HL-60 (cell line): ENCODE measurements at regions not wholly inside any gene's neighbourhood (a gene's known extent, or its start where the extent isn't known, plus 50 kb on each side); places are given as distances from the start of the nearest gene placed in this dataset.
A peak's percentile ranks its signal among the peaks of the same experiment; 100 is the strongest.

Experiments
- DNase-seq, 2 experiments: peaks; one replicate each; pipeline ENCODE4 v3.0.0-alpha.2; 2010 to 2020; ENCODE audit warnings: low read depth in 1 of 2, low spot score in 1 of 2
- H3K27ac ChIP-seq: fragments of 250-450 bp; sonication (Bioruptor Pico); replicated peaks from 2 replicates; pipeline ENCODE4 v1.5.1; 2020; ENCODE audit warnings: mild to moderate bottlenecking, moderate library complexity
- H3K27me3 ChIP-seq: fragments of 250-450 bp; sonication (Bioruptor Pico); 2 replicates; pipeline ENCODE4 v1.5.1; 2021; ENCODE audit warnings: mild to moderate bottlenecking, moderate library complexity; ENCODE audit not compliant: insufficient read depth, poor library complexity, severe bottlenecking
- H3K4me3 ChIP-seq: replicated peaks from 2 replicates; pipeline ENCODE4 v1.5.1; 2011; ENCODE audit warnings: mild to moderate bottlenecking, control low read depth, low read length; ENCODE audit not compliant: insufficient read depth
- GABPA ChIP-seq: IDR thresholded peaks from 2 replicates; pipeline ENCODE4 v1.6.1; 2012; ENCODE audit warnings: low read depth
- POLR2AphosphoS5 ChIP-seq: IDR thresholded peaks from 2 replicates; pipeline ENCODE4 v1.6.1; 2012; ENCODE audit warnings: low read depth
- SPI1 ChIP-seq: IDR thresholded peaks from 2 replicates; pipeline ENCODE4 v1.6.1; 2012; ENCODE audit warnings: low read depth, mild to moderate bottlenecking, borderline replicate concordance
- TF ChIP-seq, protein P1 (sequence below): IDR thresholded peaks from one replicate; pipeline ENCODE4 v1.5.1; 2011; ENCODE audit warnings: low read length, control low read depth, inconsistent platforms; ENCODE audit not compliant: insufficient read depth
- TF ChIP-seq, protein P2 (sequence below): IDR thresholded peaks from 2 replicates; pipeline ENCODE4 v1.6.1; 2012; ENCODE audit warnings: low read depth; ENCODE audit not compliant: insufficient replicate concordance

GRCh38 chr6:33860706-33861474 is 57.1 kb upstream of the MLN start:
- TF ChIP-seq, protein P1, sequence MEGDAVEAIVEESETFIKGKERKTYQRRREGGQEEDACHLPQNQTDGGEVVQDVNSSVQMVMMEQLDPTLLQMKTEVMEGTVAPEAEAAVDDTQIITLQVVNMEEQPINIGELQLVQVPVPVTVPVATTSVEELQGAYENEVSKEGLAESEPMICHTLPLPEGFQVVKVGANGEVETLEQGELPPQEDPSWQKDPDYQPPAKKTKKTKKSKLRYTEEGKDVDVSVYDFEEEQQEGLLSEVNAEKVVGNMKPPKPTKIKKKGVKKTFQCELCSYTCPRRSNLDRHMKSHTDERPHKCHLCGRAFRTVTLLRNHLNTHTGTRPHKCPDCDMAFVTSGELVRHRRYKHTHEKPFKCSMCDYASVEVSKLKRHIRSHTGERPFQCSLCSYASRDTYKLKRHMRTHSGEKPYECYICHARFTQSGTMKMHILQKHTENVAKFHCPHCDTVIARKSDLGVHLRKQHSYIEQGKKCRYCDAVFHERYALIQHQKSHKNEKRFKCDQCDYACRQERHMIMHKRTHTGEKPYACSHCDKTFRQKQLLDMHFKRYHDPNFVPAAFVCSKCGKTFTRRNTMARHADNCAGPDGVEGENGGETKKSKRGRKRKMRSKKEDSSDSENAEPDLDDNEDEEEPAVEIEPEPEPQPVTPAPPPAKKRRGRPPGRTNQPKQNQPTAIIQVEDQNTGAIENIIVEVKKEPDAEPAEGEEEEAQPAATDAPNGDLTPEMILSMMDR: no peak
- TF ChIP-seq, protein P2, sequence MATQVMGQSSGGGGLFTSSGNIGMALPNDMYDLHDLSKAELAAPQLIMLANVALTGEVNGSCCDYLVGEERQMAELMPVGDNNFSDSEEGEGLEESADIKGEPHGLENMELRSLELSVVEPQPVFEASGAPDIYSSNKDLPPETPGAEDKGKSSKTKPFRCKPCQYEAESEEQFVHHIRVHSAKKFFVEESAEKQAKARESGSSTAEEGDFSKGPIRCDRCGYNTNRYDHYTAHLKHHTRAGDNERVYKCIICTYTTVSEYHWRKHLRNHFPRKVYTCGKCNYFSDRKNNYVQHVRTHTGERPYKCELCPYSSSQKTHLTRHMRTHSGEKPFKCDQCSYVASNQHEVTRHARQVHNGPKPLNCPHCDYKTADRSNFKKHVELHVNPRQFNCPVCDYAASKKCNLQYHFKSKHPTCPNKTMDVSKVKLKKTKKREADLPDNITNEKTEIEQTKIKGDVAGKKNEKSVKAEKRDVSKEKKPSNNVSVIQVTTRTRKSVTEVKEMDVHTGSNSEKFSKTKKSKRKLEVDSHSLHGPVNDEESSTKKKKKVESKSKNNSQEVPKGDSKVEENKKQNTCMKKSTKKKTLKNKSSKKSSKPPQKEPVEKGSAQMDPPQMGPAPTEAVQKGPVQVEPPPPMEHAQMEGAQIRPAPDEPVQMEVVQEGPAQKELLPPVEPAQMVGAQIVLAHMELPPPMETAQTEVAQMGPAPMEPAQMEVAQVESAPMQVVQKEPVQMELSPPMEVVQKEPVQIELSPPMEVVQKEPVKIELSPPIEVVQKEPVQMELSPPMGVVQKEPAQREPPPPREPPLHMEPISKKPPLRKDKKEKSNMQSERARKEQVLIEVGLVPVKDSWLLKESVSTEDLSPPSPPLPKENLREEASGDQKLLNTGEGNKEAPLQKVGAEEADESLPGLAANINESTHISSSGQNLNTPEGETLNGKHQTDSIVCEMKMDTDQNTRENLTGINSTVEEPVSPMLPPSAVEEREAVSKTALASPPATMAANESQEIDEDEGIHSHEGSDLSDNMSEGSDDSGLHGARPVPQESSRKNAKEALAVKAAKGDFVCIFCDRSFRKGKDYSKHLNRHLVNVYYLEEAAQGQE: no peak
- TF ChIP-seq GABPA: no peak
- no peak for TF ChIP-seq POLR2AphosphoS5
- TF ChIP-seq SPI1: no peak
- H3K27ac ChIP-seq: no peak overlapping the region
- DNase-seq: peak in 1 of 2 experiments; percentile 57
- peaks cover 34% of the 10 kb centered on the region for H3K27me3 ChIP-seq
- no peak overlapping the region for H3K4me3 ChIP-seq

DNA sequence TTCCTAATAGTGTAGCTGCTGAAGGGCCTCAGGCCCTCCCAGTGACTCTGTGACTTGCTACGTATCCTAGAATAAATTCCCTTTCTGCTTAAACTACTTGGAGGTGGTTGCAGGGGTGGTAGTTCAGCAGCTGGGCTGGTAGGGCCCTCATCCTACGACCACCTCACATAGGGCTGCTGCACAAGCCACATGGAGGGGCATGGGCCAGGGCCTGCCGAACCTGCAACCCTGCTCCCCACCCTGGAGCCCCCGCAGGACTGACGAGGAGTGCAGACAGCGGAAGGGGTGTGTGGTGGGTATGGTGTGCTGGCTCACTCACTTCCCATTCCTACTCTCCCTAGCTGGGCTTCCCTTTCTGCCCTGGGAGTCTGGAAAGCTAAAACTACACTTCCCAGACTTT is 56.2 kb upstream of the MLN start:
- Histone ChIP-seq H3K27me3 (peaks cover 39% of the 10 kb centered on the region), H3K4me3 (no peak overlapping the region), H3K27ac (no peak overlapping the region)
- TF ChIP-seq SPI1 (no peak), POLR2AphosphoS5 (no peak), GABPA (no peak)
- TF ChIP-seq, protein P2: no peak
- TF ChIP-seq, protein P1: no peak
- no peak for DNase-seq

DNA sequence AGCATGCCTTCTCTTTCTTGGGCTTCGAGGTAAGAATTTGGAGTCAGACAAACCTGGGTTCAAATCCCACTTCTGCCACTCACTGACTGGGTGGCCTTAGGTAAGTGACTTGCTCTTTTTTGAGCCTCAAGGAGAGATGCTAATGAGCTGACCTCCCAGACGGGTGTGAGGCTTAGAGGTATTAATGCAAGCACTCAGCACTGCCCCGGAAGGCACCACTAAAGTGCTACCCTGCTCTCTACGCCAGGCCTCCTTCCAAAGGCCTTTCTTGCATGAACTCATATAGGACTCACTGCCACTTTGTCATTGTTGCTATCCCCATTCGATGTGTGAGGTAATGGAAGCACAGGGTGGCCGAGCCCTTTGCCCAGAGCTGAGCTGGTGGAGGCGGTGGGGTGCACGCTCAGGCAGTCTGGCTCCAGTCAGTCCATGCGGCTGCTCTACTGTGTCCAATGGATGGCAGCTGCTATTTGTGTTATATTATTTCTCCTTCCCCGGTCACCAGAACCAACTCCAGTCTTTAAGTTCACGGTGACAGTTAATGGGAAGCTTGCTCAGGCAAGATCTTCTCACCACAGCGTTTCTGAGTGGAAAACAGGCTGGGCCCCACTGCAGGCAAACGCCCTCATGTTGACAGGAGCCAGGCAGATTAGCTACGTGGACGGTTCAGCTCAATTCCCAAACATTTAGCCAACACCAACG is 55.2 kb upstream of the MLN start:
- DNase-seq: no peak
- TF ChIP-seq, protein P1: no peak
- TF ChIP-seq SPI1 (no peak), GABPA (no peak), POLR2AphosphoS5 (no peak)
- TF ChIP-seq, protein P2: no peak
- Histone ChIP-seq H3K27ac (no peak overlapping the region), H3K27me3 (peaks cover 45% of the 10 kb centered on the region), H3K4me3 (no peak overlapping the region)
